ENCODE measurements at regions not wholly inside any gene's neighbourhood (a gene's known extent, or its start where the extent isn't known, plus 50 kb on each side); places are given as distances from the start of the nearest gene placed in this dataset.

- TF ChIP-seq CTCF (IDR thresholded peaks at IDR 0.05; ENCODE audit: poor library complexity, severe bottlenecking): no peak
- TF ChIP-seq EZH2 (IDR thresholded peaks at IDR 0.05; ENCODE audit: borderline replicate concordance, insufficient read depth, low read length, poor library complexity, severe bottlenecking): no peak
- TF ChIP-seq POLR2AphosphoS5 (IDR thresholded peaks at IDR 0.05): no peak
- TF ChIP-seq TAF1 (IDR thresholded peaks at IDR 0.05; ENCODE audit: low read depth): no peak
- TF ChIP-seq EP300 (conservative IDR thresholded peaks at IDR 0.05; ENCODE audit: poor library complexity, severe bottlenecking): no peak
- no peak for TF ChIP-seq REST (IDR thresholded peaks at IDR 0.05; ENCODE audit: borderline replicate concordance)
- no peak for TF ChIP-seq RAD21 (conservative IDR thresholded peaks at IDR 0.05)
- no peak for TF ChIP-seq SMC3 (conservative IDR thresholded peaks at IDR 0.05; ENCODE audit: poor library complexity)
Observed at GRCh38 chr15:24764375-24765171, 89.0 kb downstream of the NPAP1 start.

Data from neural cell (in vitro differentiated cells).